ENCODE measurements at regions not wholly inside any gene's neighbourhood (a gene's known extent, or its start where the extent isn't known, plus 50 kb on each side); places are given as distances from the start of the nearest gene placed in this dataset.

GRCh38 chr4:92012899-92013867 lies 290.6 kb upstream of the GRID2 start:
- Histone ChIP-seq H3K36me3 (ENCODE audit: control insufficient read depth in 4 of 4, insufficient read depth in 4 of 4, low read length in 4 of 4) (no peaks in the 10 kb centered on the region), H3K9ac (ENCODE audit: insufficient read depth in 1 of 2, low read length in 2 of 2) (no peak overlapping the region), H3K4me3 (no peak overlapping the region), H3K4me1 (ENCODE audit: control insufficient read depth in 5 of 5, insufficient read depth in 5 of 5, low read length in 5 of 5) (peaks cover 0 to 6% (median 0%) of the 10 kb centered on the region in 5 donors), H3K27me3 (ENCODE audit: control insufficient read depth in 3 of 3, insufficient read depth in 3 of 3, low read length in 2 of 3) (no peaks in the 10 kb centered on the region), H3K27ac (ENCODE audit: low read depth in 1 of 2, low read length in 1 of 2) (no peak overlapping the region), H3K9me3 (ENCODE audit: control insufficient read depth in 4 of 4, insufficient read depth in 3 of 4, low read length in 3 of 4) (no peaks in the 10 kb centered on the region)
- ATAC-seq (ENCODE audit: insufficient read depth, low FRiP score) (no peak), DNase-seq (peak in 2 of 3 donors; percentile 22 to 53)
- no peak for TF ChIP-seq CTCF (IDR thresholded peaks at IDR 0.05; ENCODE audit: control extremely low read depth, extremely low read depth)
- WGBS, 2 donors: 39 to 47% methylated on average over 16 of the region's 16 CpGs

GRCh38 chr4:92014067-92014466 lies 289.7 kb upstream of the GRID2 start:
- no peaks in the 10 kb centered on the region for H3K27me3 ChIP-seq (ENCODE audit: control insufficient read depth in 3 of 3, insufficient read depth in 3 of 3, low read length in 2 of 3)
- DNase-seq (peak in 2 of 3 donors; percentile 72 to 83), ATAC-seq (ENCODE audit: insufficient read depth, low FRiP score) (no peak)
- H3K36me3 ChIP-seq (ENCODE audit: control insufficient read depth in 4 of 4, insufficient read depth in 4 of 4, low read length in 4 of 4): no peaks in the 10 kb centered on the region
- no peak overlapping the region for H3K9ac ChIP-seq (ENCODE audit: insufficient read depth in 1 of 2, low read length in 2 of 2)
- no peak overlapping the region for H3K4me3 ChIP-seq
- H3K27ac ChIP-seq (ENCODE audit: low read depth in 1 of 2, low read length in 1 of 2): no peak overlapping the region
- H3K9me3 ChIP-seq (ENCODE audit: control insufficient read depth in 4 of 4, insufficient read depth in 3 of 4, low read length in 3 of 4): no peaks in the 10 kb centered on the region
- WGBS, 2 donors: 55 to 66% methylated on average over 3 of the region's 3 CpGs
- H3K4me1 ChIP-seq (ENCODE audit: control insufficient read depth in 5 of 5, insufficient read depth in 5 of 5, low read length in 5 of 5): peaks cover 0 to 6% (median 0%) of the 10 kb centered on the region in 5 donors
- TF ChIP-seq CTCF (IDR thresholded peaks at IDR 0.05; ENCODE audit: control extremely low read depth, extremely low read depth): no peak

GRCh38 chr4:92021203-92021602 lies 282.6 kb upstream of the GRID2 start:
- no peak overlapping the region for H3K9ac ChIP-seq (ENCODE audit: insufficient read depth in 1 of 2, low read length in 2 of 2)
- TF ChIP-seq CTCF (IDR thresholded peaks at IDR 0.05; ENCODE audit: control extremely low read depth, extremely low read depth): no peak
- no peak overlapping the region for H3K27ac ChIP-seq (ENCODE audit: low read depth in 1 of 2, low read length in 1 of 2)
- H3K27me3 ChIP-seq (ENCODE audit: control insufficient read depth in 3 of 3, insufficient read depth in 3 of 3, low read length in 2 of 3): no peaks in the 10 kb centered on the region
- no peaks in the 10 kb centered on the region for H3K9me3 ChIP-seq (ENCODE audit: control insufficient read depth in 4 of 4, insufficient read depth in 3 of 4, low read length in 3 of 4)
- no peaks in the 10 kb centered on the region for H3K4me1 ChIP-seq (ENCODE audit: control insufficient read depth in 5 of 5, insufficient read depth in 5 of 5, low read length in 5 of 5)
- H3K4me3 ChIP-seq: no peak overlapping the region
- DNase-seq: no peak
- 67 to 77% methylated on average over 1 of the region's 1 CpG for WGBS, 2 donors
- H3K36me3 ChIP-seq (ENCODE audit: control insufficient read depth in 4 of 4, insufficient read depth in 4 of 4, low read length in 4 of 4): no peaks in the 10 kb centered on the region
- no peak for ATAC-seq (ENCODE audit: insufficient read depth, low FRiP score)
